ENCODE measurements at regions not wholly inside any gene's neighbourhood (a gene's known extent, or its start where the extent isn't known, plus 50 kb on each side); places are given as distances from the start of the nearest gene placed in this dataset.

GRCh38 chr13:74063533-74064100 is 70.6 kb downstream of the KLF12 start:
- no peaks in the 10 kb centered on the region for H4K20me1 ChIP-seq (ENCODE audit: low read length)
- H3K27ac ChIP-seq (ENCODE audit: low read length) = no peak overlapping the region
- no peaks in the 10 kb centered on the region for H3K79me2 ChIP-seq (ENCODE audit: low read length)
- no peaks in the 10 kb centered on the region for H3K9me3 ChIP-seq (ENCODE audit: low read length)
- intact Hi-C loops (cut with micrococcal nuclease) = no loop called here
- H3K27me3 ChIP-seq (ENCODE audit: low read length) = no peaks in the 10 kb centered on the region
- H3K4me1 ChIP-seq (ENCODE audit: insufficient read depth, low read length) = no peaks in the 10 kb centered on the region
- no peak overlapping the region for H3K4me2 ChIP-seq (ENCODE audit: low read length)
- no peak for ATAC-seq
- ChIA-PET POLR2A (ENCODE audit: unreplicated experiment) (no interaction called here), CTCF (no interaction called here)
- TF ChIP-seq CTCF (conservative IDR thresholded peaks at IDR 0.05; ENCODE audit: low read depth, low read length) (no peak), EZH2phosphoT487 (IDR thresholded peaks at IDR 0.05; ENCODE audit: borderline replicate concordance, low read length) (no peak), EZH2 (IDR thresholded peaks at IDR 0.05; ENCODE audit: low read length, unreplicated experiment) (no peak)
- H3K9ac ChIP-seq (ENCODE audit: low read length) = no peak overlapping the region
- H3F3A ChIP-seq (ENCODE audit: low read length, unreplicated experiment) = no peaks in the 10 kb centered on the region
- no peak overlapping the region for H3K4me3 ChIP-seq (ENCODE audit: low read length)
- H2AFZ ChIP-seq (ENCODE audit: low read length) = no peak overlapping the region
- no peaks in the 10 kb centered on the region for H3K9me2 ChIP-seq (replicated peaks; ENCODE audit: low read length)
- H3K36me3 ChIP-seq (ENCODE audit: low read depth, low read length) = no peaks in the 10 kb centered on the region
- no TSS peak for BruUV-seq (replicated peaks)
- DNase-seq = no peak

- TF ChIP-seq CTCF (conservative IDR thresholded peaks at IDR 0.05; ENCODE audit: low read depth, low read length) (no peak), EZH2 (IDR thresholded peaks at IDR 0.05; ENCODE audit: low read length, unreplicated experiment) (no peak), EZH2phosphoT487 (IDR thresholded peaks at IDR 0.05; ENCODE audit: borderline replicate concordance, low read length) (no peak)
- Histone ChIP-seq H3K9me2 (replicated peaks; ENCODE audit: low read length) (no peaks in the 10 kb centered on the region), H3K4me1 (ENCODE audit: insufficient read depth, low read length) (no peaks in the 10 kb centered on the region), H3K4me2 (ENCODE audit: low read length) (no peak overlapping the region), H2AFZ (ENCODE audit: low read length) (no peak overlapping the region), H3F3A (ENCODE audit: low read length, unreplicated experiment) (no peaks in the 10 kb centered on the region), H4K20me1 (ENCODE audit: low read length) (no peaks in the 10 kb centered on the region), H3K79me2 (ENCODE audit: low read length) (no peaks in the 10 kb centered on the region), H3K27ac (ENCODE audit: low read length) (no peak overlapping the region), H3K9ac (ENCODE audit: low read length) (no peak overlapping the region), H3K4me3 (ENCODE audit: low read length) (no peak overlapping the region), H3K36me3 (ENCODE audit: low read depth, low read length) (no peaks in the 10 kb centered on the region), H3K9me3 (ENCODE audit: low read length) (no peaks in the 10 kb centered on the region), H3K27me3 (ENCODE audit: low read length) (no peaks in the 10 kb centered on the region)
- no peak for DNase-seq
- no peak for ATAC-seq
- CTCF ChIA-PET = no interaction called here
- BruUV-seq (replicated peaks) = no TSS peak
- intact Hi-C loops (cut with micrococcal nuclease) = no loop called here
- POLR2A ChIA-PET (ENCODE audit: unreplicated experiment) = no interaction called here
Measured at GRCh38 chr13:74062933-74063332, 71.3 kb downstream of the KLF12 start.

- no peak for DNase-seq
- H3K27ac ChIP-seq (ENCODE audit: low read length) = no peak overlapping the region
Measured at GRCh38 chr13:74061926-74062595, 72.1 kb downstream of the KLF12 start.

More at GRCh38 chr13:74061926-74062595, 72.1 kb downstream of the KLF12 start:
- intact Hi-C loops (cut with micrococcal nuclease) = no loop called here
- Histone ChIP-seq H3K4me3 (ENCODE audit: low read length) (no peak overlapping the region), H3K4me1 (ENCODE audit: insufficient read depth, low read length) (no peaks in the 10 kb centered on the region), H3K36me3 (ENCODE audit: low read depth, low read length) (no peaks in the 10 kb centered on the region), H3F3A (ENCODE audit: low read length, unreplicated experiment) (no peaks in the 10 kb centered on the region), H3K9ac (ENCODE audit: low read length) (no peak overlapping the region), H3K79me2 (ENCODE audit: low read length) (no peaks in the 10 kb centered on the region), H2AFZ (ENCODE audit: low read length) (no peak overlapping the region), H3K4me2 (ENCODE audit: low read length) (no peak overlapping the region), H4K20me1 (ENCODE audit: low read length) (no peaks in the 10 kb centered on the region), H3K9me2 (replicated peaks; ENCODE audit: low read length) (no peaks in the 10 kb centered on the region), H3K9me3 (ENCODE audit: low read length) (no peaks in the 10 kb centered on the region), H3K27me3 (ENCODE audit: low read length) (no peaks in the 10 kb centered on the region)
- CTCF ChIA-PET = interaction anchor here (0.6 kb wide), 1 partner anchor 158 kb away, joined by 3 read pairs; no protein-coding TSS in a partner anchor
- no peak for ATAC-seq
- POLR2A ChIA-PET (ENCODE audit: unreplicated experiment) = no interaction called here
- TF ChIP-seq EZH2 (IDR thresholded peaks at IDR 0.05; ENCODE audit: low read length, unreplicated experiment) = no peak
- TF ChIP-seq CTCF (conservative IDR thresholded peaks at IDR 0.05; ENCODE audit: low read depth, low read length) = no peak
- no peak for TF ChIP-seq EZH2phosphoT487 (IDR thresholded peaks at IDR 0.05; ENCODE audit: borderline replicate concordance, low read length)
- no TSS peak for BruUV-seq (replicated peaks)

Measured in PC-3 (cell line).